Muscle of back (tissue), 3 donors: ENCODE measurements at regions not wholly inside any gene's neighbourhood (a gene's known extent, or its start where the extent isn't known, plus 50 kb on each side); places are given as distances from the start of the nearest gene placed in this dataset.

Source experiments
- DNase-seq, 3 donors: peaks; one replicate each; pipeline versions ENCODE4 v3.0.0 to v3.0.0-alpha.2; 2013

DNA sequence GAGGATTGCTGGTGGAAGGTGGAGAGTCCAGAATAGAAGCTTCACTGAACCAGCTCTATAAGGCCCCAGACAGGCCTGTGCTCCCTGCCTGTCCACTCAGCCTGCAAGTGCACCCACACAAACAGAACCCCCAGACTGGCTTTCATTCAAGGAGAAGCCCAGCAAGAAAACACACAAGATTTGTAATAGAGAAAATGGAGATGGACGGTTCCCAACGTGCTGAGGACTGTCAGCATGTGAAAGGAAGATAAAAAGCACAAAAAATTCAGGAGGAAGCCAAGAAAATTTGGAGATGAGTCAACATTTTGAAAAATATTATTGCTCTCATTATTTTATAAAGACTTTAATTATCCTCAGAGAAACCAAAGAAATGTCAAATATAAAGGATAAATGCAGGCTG is 218.2 kb upstream of the SLC10A2 start:
- DNase-seq = peak in 1 of 3 donors; percentile 25

DNA sequence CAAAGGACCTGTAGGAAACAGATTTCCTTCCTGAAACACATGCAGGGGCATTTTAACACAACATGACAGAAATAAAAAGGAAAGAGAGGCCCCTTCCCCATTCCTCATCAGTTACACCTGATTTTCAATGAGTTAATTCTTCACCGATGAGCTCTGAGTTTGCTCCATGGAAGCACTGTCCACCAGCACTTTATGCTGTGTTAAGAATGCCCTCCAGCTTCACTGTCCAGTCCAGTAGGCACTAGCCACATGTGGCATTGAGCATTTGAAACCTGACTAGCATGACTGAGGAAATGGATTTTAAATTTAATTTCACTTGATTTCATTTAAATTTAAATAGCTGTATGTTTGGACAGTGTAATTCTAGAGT is 217.2 kb upstream of the SLC10A2 start:
- no peak for DNase-seq

GRCh38 chr13:103282571-103283450 is 216.6 kb upstream of the SLC10A2 start:
- peak in 1 of 3 donors; percentile 76 for DNase-seq

DNA sequence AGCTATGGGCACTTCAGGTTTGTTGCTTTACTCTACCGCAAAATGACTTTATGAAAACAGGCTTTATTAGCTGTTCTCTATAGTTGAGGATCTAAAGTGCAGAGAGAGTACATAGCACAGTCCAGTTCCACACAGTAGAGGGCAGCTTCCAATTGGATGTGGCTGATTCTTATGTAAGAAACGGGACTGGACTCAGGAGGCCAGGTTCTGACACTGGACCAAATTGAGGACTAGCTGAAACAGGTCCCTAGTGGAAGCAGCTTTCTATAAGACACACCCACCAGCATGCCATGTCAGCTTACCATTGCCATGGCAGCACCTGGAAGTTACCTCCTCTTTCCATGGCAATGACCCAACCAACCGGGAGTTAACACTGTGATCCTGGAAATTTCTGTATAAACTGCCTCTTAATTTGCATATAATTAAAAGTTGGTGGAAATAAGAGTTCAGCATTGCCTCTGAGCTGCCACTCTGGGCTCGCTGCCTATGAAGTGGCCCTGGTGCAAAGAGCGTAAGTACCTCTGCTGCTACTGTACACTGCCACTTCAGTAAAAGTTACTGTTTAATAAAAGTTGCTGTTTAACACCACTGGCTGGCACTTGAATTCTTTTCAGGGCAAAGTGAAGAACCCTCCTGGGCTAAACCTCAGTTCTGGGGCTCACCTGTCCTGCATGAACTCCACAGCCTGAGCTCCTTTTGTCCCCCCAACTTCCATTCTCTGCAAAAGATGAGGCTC is 211.9 kb upstream of the SLC10A2 start:
- DNase-seq = no peak

DNA sequence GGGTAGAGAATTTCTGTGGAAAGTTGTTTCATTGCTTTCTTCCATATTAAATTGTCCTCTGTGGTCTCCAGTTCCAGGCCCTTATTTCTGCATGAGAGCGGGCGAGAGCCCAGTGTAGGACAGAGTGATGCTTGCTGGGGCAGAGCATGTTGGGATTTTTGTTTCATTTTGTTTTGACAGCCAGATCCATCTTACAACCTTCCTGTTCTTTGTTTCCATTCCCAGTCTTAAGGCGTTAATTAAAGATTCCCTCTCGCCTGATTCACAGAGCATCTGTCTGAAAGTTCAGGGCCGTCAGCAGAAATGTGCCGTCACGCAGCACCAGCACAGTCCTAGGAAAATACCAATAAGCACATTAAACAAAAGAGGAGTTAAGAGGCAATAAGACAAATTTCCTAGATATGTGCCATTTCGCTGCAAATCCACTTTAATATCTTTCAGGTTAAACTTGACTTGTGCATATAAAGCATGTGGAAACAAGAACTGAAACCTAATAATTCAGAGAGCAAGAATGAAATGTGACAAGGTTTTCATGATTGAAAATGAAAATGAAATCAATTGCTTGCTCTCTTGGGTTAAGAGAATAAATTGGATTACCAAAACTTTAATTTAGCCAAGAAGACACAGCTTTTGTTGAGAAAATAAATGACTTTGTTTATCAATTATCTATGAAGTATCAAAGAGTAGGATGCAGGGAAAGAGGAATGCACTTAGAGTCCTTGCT is 210.7 kb upstream of the SLC10A2 start:
- DNase-seq = no peak

DNA sequence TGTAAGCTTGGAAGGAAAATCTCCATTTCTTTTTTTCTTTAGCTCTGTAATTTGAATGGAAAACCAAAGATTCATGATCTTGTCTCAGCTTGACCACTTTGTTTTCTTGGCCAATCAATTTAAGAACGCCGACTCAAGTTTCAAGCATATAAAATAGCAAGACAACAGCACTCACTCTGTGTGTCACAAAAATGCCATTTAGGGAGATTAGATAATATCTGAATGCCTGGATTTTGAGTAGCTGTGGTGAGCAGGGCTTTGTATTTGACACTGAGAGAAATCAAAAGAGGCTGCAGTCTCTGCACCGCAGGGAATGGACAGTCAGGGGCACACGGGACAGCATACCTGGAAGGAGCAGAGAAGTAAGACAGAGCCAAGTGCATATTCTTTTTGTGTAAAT is 209.5 kb upstream of the SLC10A2 start:
- no peak for DNase-seq

GRCh38 chr13:103275081-103275480 is 208.9 kb upstream of the SLC10A2 start:
- no peak for DNase-seq

DNA sequence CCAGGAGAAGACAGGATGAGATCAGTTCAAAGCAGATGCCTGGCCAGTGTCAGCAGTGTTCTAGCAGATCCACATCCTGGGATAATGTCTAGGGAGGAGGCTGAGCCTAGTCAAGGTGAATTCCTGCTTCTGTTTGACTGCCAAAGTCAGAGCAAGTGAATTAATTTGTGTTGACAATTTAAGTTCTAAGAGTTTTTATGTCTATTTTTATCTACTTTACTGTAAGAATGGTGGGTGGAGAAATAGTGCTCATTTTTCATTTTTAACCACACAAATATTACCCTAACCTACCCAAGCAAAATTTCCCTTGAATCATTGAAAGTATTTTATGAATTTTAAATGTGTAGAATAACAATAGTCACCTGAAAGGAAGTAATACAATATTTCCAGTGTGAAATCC is 207.6 kb upstream of the SLC10A2 start:
- no peak for DNase-seq

DNA sequence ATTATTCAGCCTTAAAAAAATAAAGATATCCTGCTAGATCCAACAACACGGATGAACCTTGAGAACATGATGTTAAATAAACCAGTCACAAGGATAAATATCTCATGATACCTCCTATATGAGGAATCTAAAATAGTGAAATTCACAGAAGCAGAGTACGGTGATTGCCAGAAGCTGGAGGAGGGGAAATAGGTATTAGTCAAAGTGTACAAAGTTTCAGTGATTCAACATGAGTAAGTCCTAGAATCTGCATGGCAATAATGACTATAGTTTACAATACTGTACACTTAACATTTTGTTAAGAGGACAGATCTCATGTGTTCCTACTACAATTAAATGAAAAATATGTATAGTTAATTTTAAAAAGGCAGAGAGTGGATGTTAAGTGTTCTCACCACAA is 206.6 kb upstream of the SLC10A2 start:
- DNase-seq = no peak

DNA sequence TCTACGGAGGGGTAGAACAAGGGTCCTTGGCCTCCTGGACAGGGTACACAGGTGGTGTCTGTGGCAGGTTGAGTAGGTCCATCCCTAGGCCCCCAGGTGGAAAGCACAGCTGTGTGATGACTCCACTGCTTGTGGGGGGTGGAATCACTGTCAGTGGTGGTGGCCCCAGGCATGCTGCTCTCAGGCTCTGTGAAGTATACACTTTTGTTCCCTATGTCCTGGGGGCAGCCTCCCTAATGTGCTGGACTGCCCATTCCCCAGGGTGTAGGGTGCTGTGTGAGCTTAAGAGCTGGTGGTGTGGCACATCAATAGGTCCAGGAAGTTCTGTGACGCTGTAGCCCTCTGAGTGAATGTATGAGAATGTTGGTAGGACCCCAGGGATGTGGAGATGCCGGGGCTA is 197.2 kb upstream of the SLC10A2 start:
- DNase-seq = no peak

GRCh38 chr13:103255587-103256301 is 189.5 kb upstream of the SLC10A2 start:
- DNase-seq = no peak

DNA sequence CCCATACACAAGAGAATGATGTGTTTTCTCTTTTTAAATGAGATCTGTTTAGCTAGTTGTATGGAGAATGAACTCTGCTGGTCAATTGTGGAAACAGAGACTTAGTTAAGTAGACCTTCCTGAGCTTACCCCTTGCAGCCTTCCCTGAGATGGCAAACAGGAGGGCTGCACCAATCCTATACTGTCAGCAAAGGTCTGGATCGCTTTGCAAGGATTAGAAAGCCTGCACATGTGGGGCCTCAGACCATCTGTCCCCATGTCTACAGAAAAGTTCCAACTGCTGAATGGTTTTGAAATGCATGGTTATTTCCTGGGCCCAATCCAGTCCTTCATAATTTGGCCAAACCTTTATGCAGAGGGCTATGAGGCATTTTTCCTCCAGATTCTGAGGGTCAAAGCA is 183.9 kb upstream of the SLC10A2 start:
- DNase-seq = no peak

GRCh38 chr13:103246581-103247200 is 180.5 kb upstream of the SLC10A2 start:
- DNase-seq = no peak

DNA sequence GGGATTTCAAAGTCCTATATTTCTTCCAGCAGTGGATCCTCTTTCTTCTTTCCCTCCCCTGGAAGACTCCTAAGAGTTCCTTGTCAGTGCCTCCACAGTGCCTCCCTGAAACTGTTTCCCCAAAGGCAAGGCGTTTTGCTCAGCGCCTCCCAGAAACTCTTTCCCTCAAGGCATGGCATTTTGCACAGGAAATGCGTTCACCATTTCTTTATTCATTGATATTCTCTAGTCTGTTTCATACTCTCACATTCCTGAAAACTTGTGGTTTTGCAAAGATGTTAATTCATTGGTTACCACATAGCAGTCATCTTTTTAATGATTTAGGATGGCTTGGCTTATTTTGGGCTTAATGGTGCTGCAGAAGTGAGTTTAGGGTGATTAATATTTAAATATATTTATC is 177.3 kb upstream of the SLC10A2 start:
- DNase-seq = no peak

DNA sequence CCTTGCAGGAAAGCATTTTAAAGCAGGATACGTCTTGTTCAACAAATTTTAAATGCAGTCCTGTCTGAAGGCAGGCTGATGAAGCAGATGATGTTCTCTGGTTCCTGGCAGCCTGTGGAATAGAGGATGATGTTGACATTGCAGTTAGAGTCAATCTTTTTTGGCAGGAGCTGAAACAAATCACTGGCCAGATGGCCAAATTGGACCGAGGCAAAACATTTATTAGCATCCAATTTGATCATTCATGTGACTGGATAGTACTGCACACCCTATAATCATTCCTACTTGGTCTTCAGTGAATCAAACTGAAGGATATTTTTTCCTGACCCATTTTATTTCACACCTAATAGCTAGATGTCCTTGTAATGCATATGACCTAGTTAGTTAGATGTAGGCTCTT is 172.2 kb upstream of the SLC10A2 start:
- peak in 1 of 3 donors; percentile 40 for DNase-seq

DNA sequence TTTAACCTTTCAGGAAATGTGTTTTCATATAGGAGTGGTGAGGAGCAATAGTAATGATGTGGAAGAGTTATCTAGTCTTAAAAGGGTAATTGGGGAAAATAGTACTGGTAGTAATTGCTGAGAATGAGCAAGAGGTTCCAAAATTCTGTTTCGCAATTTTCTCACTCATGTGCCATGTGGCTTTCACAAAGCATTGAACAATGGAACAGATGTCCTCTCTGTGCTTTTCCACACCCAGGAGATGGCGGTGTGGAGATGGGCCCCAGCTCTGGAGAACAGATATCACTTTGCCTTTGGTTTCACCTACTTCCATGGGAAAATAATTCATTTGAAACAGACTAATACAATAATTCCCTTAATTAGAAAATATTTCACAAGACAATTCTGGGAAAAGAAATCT is 170.0 kb upstream of the SLC10A2 start:
- DNase-seq = no peak

- DNase-seq = no peak
Measured at GRCh38 chr13:103229674-103230073, 163.5 kb upstream of the SLC10A2 start.

DNA sequence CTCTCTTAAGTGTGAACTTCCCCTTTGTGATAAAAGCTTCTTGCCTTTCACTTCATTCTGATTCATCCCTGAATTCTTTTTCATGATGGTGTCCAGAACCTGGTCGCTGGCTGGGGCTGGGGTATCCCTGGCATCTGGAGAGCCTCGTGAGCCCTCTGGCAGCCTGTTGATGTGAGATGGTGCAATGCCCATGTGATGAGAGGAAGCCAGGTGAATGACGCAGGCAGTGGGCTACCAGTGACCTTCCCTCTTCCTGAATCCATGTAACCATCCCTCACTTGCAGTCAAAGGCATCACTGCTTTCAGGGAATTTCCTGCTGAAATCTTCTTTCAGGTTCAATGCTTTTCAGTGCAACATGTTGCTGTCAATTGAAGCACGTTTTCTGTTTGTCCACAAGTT is 158.6 kb upstream of the SLC10A2 start:
- no peak for DNase-seq

- no peak for DNase-seq
Measured at GRCh38 chr13:103222683-103223082, 156.5 kb upstream of the SLC10A2 start.

DNA sequence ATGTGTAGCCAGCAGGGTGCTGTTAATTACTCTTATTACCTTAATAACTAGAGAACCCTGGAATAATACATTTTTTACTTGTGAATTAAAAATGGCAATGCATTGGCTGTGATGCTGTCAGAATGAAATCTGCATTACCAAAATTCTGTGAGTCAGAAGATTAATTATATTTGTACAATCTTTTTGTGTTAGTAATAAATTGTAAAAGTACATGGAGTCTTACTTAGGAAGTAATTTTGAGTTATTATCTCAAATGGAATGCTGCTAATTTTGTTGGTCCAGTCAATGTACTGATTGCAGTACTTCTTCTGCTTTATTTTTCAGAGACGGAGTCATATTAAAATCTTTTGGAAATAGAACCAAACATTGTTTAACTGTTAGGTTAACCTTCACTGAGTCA is 152.0 kb upstream of the SLC10A2 start:
- no peak for DNase-seq

DNA sequence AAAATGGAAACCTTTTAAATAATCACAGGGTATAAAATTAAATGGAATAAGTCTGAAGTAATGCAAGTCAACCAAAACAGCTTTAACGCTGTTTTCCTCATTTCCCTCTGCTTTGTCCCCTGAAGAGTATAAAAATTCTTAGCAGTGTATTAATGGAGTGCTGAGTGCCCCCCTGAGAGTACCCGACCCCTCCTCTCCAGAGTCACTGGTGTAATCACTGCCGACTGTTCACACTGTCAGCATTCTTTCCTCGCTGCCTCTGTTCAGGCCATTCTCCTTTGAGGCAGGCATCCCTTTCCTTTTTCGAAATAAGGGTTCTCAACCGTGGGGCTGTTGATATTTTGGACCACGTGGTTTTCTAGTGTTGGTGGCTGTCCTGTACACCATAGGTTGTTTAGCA is 146.9 kb upstream of the SLC10A2 start:
- DNase-seq = peak in 1 of 3 donors; percentile 10

GRCh38 chr13:103210348-103210747 is 144.1 kb upstream of the SLC10A2 start:
- no peak for DNase-seq
